CD14-positive monocyte (primary cell): ENCODE measurements at regions not wholly inside any gene's neighbourhood (a gene's known extent, or its start where the extent isn't known, plus 50 kb on each side); places are given as distances from the start of the nearest gene placed in this dataset.

ENCODE experiments used
- DNase-seq, 3 donors: peaks; one replicate each; pipeline ENCODE4 v3.0.0-alpha.2; 2011 to 2022
- H2AFZ ChIP-seq: 2 replicates; pipeline ENCODE4 v1.6.0; 2012; ENCODE audit warnings: mild to moderate bottlenecking, low read depth, low read length, inconsistent platforms; ENCODE audit not compliant: insufficient read depth, poor library complexity, severe bottlenecking
- H3K27ac ChIP-seq, 2 donors: 1 replicate in 1 of 2; 2 replicates in 1 of 2; pipeline ENCODE4 v1.5.1; 2012 to 2013; ENCODE audit warnings: low read length in 2 of 2, control low read depth in 1 of 2, inconsistent platforms in 1 of 2, low read depth in 1 of 2, mild to moderate bottlenecking in 1 of 2
- H3K27me3 ChIP-seq, 2 donors: one replicate each; pipeline versions ENCODE4 v1.6.0 to v1.6.1; 2011 to 2013; ENCODE audit warnings: low read length in 2 of 2; ENCODE audit not compliant: control insufficient read depth in 2 of 2, insufficient read depth in 2 of 2
- H3K36me3 ChIP-seq, 2 donors: replicated peaks in 1 of 2; 1 replicate in 1 of 2; 2 replicates in 1 of 2; pipeline versions ENCODE4 v1.5.1 to v1.6.1; 2012 to 2013; ENCODE audit warnings: low read length in 2 of 2, control low read depth in 1 of 2, inconsistent platforms in 1 of 2, mild to moderate bottlenecking in 1 of 2; ENCODE audit not compliant: insufficient read depth in 2 of 2, control insufficient read depth in 1 of 2
- H3K4me1 ChIP-seq, 2 donors: 1 replicate in 1 of 2; 2 replicates in 1 of 2; pipeline versions ENCODE4 v1.5.1 to v1.6.1; 2012 to 2013; ENCODE audit warnings: low read length in 2 of 2, control low read depth in 1 of 2, inconsistent platforms in 1 of 2, mild to moderate bottlenecking in 1 of 2, moderate library complexity in 1 of 2; ENCODE audit not compliant: insufficient read depth in 2 of 2, control insufficient read depth in 1 of 2
- H3K4me2 ChIP-seq: replicated peaks from 2 replicates; pipeline ENCODE3; 2012; ENCODE audit warnings: low read length, moderate library complexity, mild to moderate bottlenecking; ENCODE audit not compliant: poor library complexity, severe bottlenecking; ENCODE audit errors: extremely low read depth
- H3K4me3 ChIP-seq, 3 experiments: fragments of 200-600 bp in 1 of 3; sonication (generic) in 1 of 3; replicated peaks in 1 of 3; 1 replicate in 2 of 3; 2 replicates in 1 of 3; pipeline ENCODE4 v1.5.1; 2011 to 2013; ENCODE audit warnings: low read length in 3 of 3, mild to moderate bottlenecking in 3 of 3, control low read depth in 2 of 3, low read depth in 2 of 3, inconsistent platforms in 1 of 3, moderate library complexity in 1 of 3
- H3K79me2 ChIP-seq: 2 replicates; pipeline ENCODE4 v1.6.0; 2012; ENCODE audit warnings: mild to moderate bottlenecking, control low read depth, inconsistent platforms, low read length, moderate library complexity; ENCODE audit not compliant: insufficient read depth
- H3K9ac ChIP-seq: 2 replicates; pipeline ENCODE4 v1.6.0; 2017; ENCODE audit warnings: low read length, mild to moderate bottlenecking; ENCODE audit not compliant: insufficient read depth, poor library complexity, severe bottlenecking
- H3K9me3 ChIP-seq, 2 donors: replicated peaks in 1 of 2; 1 replicate in 1 of 2; 2 replicates in 1 of 2; pipeline versions ENCODE4 v1.5.1 to v1.6.1; 2012 to 2013; ENCODE audit warnings: low read length in 2 of 2, control low read depth in 1 of 2; ENCODE audit not compliant: control insufficient read depth in 1 of 2, insufficient read depth in 1 of 2
- H4K20me1 ChIP-seq: 2 replicates; pipeline ENCODE4 v1.6.0; 2012; ENCODE audit warnings: mild to moderate bottlenecking, low read length, control low read depth, moderate library complexity; ENCODE audit not compliant: insufficient read depth
- H3K27ac Mint-ChIP-seq, 7 donors: one replicate each; pipeline ENCODE4 v1.8.0; 2020; ENCODE audit warnings: mild to moderate bottlenecking in 7 of 7, mixed read lengths in 7 of 7, moderate library complexity in 6 of 7, inconsistent platforms in 2 of 7
- H3K27me3 Mint-ChIP-seq, 3 donors: one replicate each; pipeline ENCODE4 v1.8.0; 2021 to 2022; ENCODE audit warnings: low read depth in 3 of 3, mild to moderate bottlenecking in 3 of 3, mixed read lengths in 3 of 3, moderate library complexity in 3 of 3, inconsistent platforms in 1 of 3
- H3K36me3 Mint-ChIP-seq, 2 donors: one replicate each; pipeline ENCODE4 v1.8.0; 2020; ENCODE audit warnings: mixed read lengths in 2 of 2, inconsistent platforms in 1 of 2, mild to moderate bottlenecking in 1 of 2
- H3K4me1 Mint-ChIP-seq: one replicate; pipeline ENCODE4 v1.8.0; 2020; ENCODE audit warnings: mild to moderate bottlenecking, mixed read lengths
- H3K4me3 Mint-ChIP-seq, 2 donors: one replicate each; pipeline ENCODE4 v1.8.0; 2020; ENCODE audit warnings: mild to moderate bottlenecking in 2 of 2, mixed read lengths in 2 of 2, moderate library complexity in 1 of 2
- H3K9me3 Mint-ChIP-seq, 7 donors: one replicate each; pipeline ENCODE4 v1.8.0; 2020 to 2022; ENCODE audit warnings: mixed read lengths in 7 of 7, mild to moderate bottlenecking in 6 of 7, moderate library complexity in 6 of 7, inconsistent platforms in 2 of 7
- WGBS: methylation state at CpG from one replicate; pipeline ENCODE4 v1.1.5; 2013; ENCODE audit warnings: missing lambda C conversion rate; ENCODE audit not compliant: insufficient coverage; 5-methylcytosine and 5-hydroxymethylcytosine counted together
- intact Hi-C, 2 donors: fragments of 100-400 bp; cut with micrococcal nuclease; formaldehyde crosslinking; loops; one replicate each; pipeline versions ENCODE4 v1.15.0 to v1.15.1; 2023
- TF ChIP-seq, protein P1 (sequence below): fragments of 200-600 bp; IDR thresholded peaks from one replicate; pipeline ENCODE4 v1.8.0; 2022; ENCODE audit warnings: antibody characterized with exemption, mild to moderate bottlenecking

DNA sequence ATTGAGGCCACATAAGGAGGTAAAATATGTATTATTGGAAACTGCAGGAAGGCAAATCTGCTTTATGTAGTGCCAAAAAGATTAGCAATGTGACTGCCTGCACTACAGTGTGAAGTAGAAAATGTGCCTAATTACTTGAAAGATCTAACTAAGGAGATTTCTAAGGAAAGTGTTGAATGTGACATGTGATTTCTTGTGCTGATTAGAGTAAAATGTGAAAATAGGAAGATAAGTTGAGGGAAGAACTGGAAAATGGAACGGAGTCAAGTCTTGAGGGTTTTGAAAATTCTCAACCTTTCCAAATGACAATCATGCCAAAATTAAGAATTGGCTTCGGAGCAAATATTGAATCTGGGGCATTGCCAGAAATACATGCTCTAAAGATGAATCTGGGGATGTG is 209.5 kb upstream of the SPOCK3 start:
- no peaks in the 10 kb centered on the region for H3K79me2 ChIP-seq
- Mint-ChIP-seq H3K36me3 (no peaks in the 10 kb centered on the region), H3K27ac (no peak overlapping the region), H3K4me1 (no peaks in the 10 kb centered on the region), H3K4me3 (no peak overlapping the region), H3K27me3 (no peaks in the 10 kb centered on the region), H3K9me3 (peaks cover 0 to 15% (median 4%) of the 10 kb centered on the region in 7 donors)
- H3K27me3 ChIP-seq = no peaks in the 10 kb centered on the region
- no CpG with 5 or more reads among the region's 2 CpGs for WGBS
- intact Hi-C loops = no loop called here
- H4K20me1 ChIP-seq = no peaks in the 10 kb centered on the region
- no peak overlapping the region for H2AFZ ChIP-seq
- H3K9me3 ChIP-seq = no peaks in the 10 kb centered on the region
- H3K4me1 ChIP-seq = no peaks in the 10 kb centered on the region
- H3K36me3 ChIP-seq = no peaks in the 10 kb centered on the region
- H3K4me3 ChIP-seq = no peak overlapping the region
- no peak for DNase-seq
- H3K9ac ChIP-seq = no peak overlapping the region
- TF ChIP-seq, protein P1, sequence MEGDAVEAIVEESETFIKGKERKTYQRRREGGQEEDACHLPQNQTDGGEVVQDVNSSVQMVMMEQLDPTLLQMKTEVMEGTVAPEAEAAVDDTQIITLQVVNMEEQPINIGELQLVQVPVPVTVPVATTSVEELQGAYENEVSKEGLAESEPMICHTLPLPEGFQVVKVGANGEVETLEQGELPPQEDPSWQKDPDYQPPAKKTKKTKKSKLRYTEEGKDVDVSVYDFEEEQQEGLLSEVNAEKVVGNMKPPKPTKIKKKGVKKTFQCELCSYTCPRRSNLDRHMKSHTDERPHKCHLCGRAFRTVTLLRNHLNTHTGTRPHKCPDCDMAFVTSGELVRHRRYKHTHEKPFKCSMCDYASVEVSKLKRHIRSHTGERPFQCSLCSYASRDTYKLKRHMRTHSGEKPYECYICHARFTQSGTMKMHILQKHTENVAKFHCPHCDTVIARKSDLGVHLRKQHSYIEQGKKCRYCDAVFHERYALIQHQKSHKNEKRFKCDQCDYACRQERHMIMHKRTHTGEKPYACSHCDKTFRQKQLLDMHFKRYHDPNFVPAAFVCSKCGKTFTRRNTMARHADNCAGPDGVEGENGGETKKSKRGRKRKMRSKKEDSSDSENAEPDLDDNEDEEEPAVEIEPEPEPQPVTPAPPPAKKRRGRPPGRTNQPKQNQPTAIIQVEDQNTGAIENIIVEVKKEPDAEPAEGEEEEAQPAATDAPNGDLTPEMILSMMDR = no peak
- no peak overlapping the region for H3K4me2 ChIP-seq
- no peak overlapping the region for H3K27ac ChIP-seq

DNA sequence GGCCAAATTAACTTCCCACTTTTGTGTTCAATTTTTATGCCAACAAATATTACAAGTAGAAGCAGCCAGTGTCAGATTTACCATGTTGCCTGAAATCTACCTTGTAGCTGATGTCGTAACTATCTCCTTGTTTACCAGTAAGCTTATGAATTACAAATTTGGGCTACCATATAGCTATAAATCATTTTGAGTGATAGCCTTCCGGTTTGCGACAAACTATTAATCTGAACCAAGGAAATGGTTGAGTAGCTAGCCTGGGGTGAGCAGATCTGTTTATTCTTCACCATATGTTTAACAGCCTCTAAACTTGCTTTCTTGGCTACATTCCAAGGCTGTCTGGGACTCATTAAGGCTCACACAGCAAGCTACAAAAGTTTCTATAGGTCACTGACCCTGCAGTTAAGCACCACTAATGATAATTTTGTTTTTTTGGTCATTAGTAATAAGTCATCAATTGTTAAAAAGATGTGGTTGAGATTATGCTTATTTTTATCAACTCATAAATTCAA is 218.7 kb upstream of the SPOCK3 start:
- Histone ChIP-seq H2AFZ (no peak overlapping the region), H3K27ac (no peak overlapping the region), H4K20me1 (no peaks in the 10 kb centered on the region), H3K4me2 (no peak overlapping the region), H3K36me3 (no peaks in the 10 kb centered on the region), H3K4me3 (no peak overlapping the region), H3K9me3 (no peaks in the 10 kb centered on the region), H3K79me2 (no peaks in the 10 kb centered on the region), H3K9ac (no peak overlapping the region), H3K4me1 (no peaks in the 10 kb centered on the region), H3K27me3 (no peaks in the 10 kb centered on the region)
- no peaks in the 10 kb centered on the region for H3K27me3 Mint-ChIP-seq
- intact Hi-C loops = no loop called here
- TF ChIP-seq, protein P1 = no peak
- WGBS = 100% methylated on average over 1 of the region's 3 CpGs
- H3K9me3 Mint-ChIP-seq = peaks cover 0 to 2% (median 0%) of the 10 kb centered on the region in 7 donors
- no peak overlapping the region for H3K4me3 Mint-ChIP-seq
- H3K36me3 Mint-ChIP-seq = no peaks in the 10 kb centered on the region
- no peaks in the 10 kb centered on the region for H3K4me1 Mint-ChIP-seq
- H3K27ac Mint-ChIP-seq = no peak overlapping the region
- DNase-seq = no peak
